ENCODE measurements at regions not wholly inside any gene's neighbourhood (a gene's known extent, or its start where the extent isn't known, plus 50 kb on each side); places are given as distances from the start of the nearest gene placed in this dataset.

DNA sequence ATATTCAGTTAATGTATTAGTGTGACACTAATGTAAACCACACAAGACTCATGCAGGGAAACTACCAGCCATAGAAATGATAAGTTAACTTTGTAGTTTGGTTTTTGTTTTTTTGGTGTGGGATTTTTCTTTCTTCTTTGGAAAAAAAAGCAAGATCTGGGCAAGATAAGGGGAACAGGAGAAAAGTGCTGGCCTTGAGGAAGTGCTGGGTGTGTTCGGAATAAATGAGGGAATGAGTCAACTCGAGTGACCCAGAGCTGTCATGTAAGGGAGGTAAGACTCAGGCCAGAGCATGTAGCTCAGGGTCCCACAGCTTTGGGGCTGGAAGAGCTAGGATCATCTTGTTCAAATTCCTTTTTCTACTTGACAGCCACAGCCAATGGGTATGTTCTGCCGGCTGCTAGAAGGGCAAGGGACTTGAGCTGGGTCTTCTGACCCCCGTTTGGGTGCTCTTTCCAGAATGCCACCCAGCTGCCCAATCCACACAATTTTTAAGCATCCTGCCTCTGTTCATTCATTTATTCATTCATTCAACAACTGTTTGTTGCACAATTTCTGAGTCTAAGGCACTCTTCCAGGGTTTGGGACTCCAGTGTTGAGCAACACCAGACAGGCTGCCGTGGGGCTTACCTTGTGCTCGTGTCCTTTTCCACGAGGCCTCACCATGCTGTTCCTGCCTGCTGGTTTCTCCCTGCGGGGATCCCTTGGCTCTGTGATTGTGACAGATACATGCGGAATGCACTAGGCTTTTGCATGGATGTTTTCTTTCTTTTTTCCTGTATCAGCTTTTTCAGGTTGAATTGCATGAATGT is 54.5 kb downstream of the CLDN34 start:
- peak; percentile 41 for DNase-seq (ENCODE audit: low read depth)
- H3K4me3 ChIP-seq (ENCODE audit: low read depth, low read length) = no peak overlapping the region
- TF ChIP-seq, protein P1, sequence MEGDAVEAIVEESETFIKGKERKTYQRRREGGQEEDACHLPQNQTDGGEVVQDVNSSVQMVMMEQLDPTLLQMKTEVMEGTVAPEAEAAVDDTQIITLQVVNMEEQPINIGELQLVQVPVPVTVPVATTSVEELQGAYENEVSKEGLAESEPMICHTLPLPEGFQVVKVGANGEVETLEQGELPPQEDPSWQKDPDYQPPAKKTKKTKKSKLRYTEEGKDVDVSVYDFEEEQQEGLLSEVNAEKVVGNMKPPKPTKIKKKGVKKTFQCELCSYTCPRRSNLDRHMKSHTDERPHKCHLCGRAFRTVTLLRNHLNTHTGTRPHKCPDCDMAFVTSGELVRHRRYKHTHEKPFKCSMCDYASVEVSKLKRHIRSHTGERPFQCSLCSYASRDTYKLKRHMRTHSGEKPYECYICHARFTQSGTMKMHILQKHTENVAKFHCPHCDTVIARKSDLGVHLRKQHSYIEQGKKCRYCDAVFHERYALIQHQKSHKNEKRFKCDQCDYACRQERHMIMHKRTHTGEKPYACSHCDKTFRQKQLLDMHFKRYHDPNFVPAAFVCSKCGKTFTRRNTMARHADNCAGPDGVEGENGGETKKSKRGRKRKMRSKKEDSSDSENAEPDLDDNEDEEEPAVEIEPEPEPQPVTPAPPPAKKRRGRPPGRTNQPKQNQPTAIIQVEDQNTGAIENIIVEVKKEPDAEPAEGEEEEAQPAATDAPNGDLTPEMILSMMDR (IDR thresholded peaks at IDR 0.05; ENCODE audit: insufficient read depth, low read depth, low read length) = no peak

- TF ChIP-seq, protein P1 (IDR thresholded peaks at IDR 0.05; ENCODE audit: insufficient read depth, low read depth, low read length) = no peak
- DNase-seq (ENCODE audit: low read depth) = no peak
- H3K4me3 ChIP-seq (ENCODE audit: low read depth, low read length) = no peak overlapping the region
Measured at GRCh38 chrX:10022273-10022541, 55.0 kb downstream of the CLDN34 start.

- TF ChIP-seq, protein P1 (IDR thresholded peaks at IDR 0.05; ENCODE audit: insufficient read depth, low read depth, low read length) = no peak
- DNase-seq (ENCODE audit: low read depth) = peak; percentile 84
- no peak overlapping the region for H3K4me3 ChIP-seq (ENCODE audit: low read depth, low read length)
Measured at GRCh38 chrX:10022580-10023245, 55.6 kb downstream of the CLDN34 start.

DNA sequence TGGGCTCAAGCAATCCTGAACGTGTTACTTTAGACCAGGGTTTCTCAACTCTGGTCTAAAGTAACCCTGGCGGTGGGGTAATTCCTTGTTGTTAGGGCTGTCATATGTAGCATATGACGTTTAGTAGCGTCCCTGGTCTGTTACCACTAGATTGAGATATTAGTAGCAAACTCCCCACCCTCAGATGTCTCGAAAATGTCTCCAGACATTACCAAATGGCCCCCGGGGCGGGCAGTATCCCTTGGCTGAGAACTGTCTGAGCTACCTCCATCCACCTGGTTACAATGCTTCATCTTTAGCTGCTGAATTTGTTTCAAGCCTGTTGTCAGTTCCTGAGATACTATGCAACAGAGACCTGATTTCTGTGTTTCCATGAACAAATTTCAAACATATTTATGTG is 56.7 kb downstream of the CLDN34 start:
- TF ChIP-seq, protein P1 (IDR thresholded peaks at IDR 0.05; ENCODE audit: insufficient read depth, low read depth, low read length) = no peak
- no peak overlapping the region for H3K4me3 ChIP-seq (ENCODE audit: low read depth, low read length)
- DNase-seq (ENCODE audit: low read depth) = no peak

GRCh38 chrX:10025742-10026493 is 58.8 kb downstream of the CLDN34 start:
- H3K4me3 ChIP-seq (ENCODE audit: low read depth, low read length) = no peak overlapping the region
- TF ChIP-seq, protein P1 (IDR thresholded peaks at IDR 0.05; ENCODE audit: insufficient read depth, low read depth, low read length) = no peak

GRCh38 chrX:10028283-10029104 is 61.3 kb downstream of the CLDN34 start:
- no peak for DNase-seq (ENCODE audit: low read depth)
- TF ChIP-seq, protein P1 (IDR thresholded peaks at IDR 0.05; ENCODE audit: insufficient read depth, low read depth, low read length) = no peak
- no peak overlapping the region for H3K4me3 ChIP-seq (ENCODE audit: low read depth, low read length)

More at GRCh38 chrX:10025742-10026493, 58.8 kb downstream of the CLDN34 start:
- DNase-seq (ENCODE audit: low read depth) = no peak
